ENCODE measurements at regions not wholly inside any gene's neighbourhood (a gene's known extent, or its start where the extent isn't known, plus 50 kb on each side); places are given as distances from the start of the nearest gene placed in this dataset.

DNA sequence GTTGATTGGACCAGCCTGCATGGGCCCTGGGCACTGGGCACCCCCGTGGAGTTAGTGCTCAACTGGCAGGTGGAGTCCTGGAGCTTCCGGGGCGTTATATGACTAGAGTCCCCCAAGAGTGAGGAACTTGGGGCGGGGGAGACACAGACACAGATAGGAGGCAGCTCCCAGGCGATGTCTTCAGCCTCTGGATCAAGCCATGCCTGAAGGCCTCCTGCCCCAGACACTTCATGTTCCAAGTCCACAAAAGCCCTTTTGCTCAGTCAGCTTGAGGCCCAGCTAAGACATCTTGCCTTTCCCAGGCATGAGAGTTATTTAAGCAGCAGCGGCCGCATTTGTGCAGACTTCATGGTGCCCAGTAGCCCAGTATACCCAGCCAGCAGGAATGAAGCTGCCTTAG is 136.6 kb upstream of the CIBAR2 start:
- TF ChIP-seq, protein P1, sequence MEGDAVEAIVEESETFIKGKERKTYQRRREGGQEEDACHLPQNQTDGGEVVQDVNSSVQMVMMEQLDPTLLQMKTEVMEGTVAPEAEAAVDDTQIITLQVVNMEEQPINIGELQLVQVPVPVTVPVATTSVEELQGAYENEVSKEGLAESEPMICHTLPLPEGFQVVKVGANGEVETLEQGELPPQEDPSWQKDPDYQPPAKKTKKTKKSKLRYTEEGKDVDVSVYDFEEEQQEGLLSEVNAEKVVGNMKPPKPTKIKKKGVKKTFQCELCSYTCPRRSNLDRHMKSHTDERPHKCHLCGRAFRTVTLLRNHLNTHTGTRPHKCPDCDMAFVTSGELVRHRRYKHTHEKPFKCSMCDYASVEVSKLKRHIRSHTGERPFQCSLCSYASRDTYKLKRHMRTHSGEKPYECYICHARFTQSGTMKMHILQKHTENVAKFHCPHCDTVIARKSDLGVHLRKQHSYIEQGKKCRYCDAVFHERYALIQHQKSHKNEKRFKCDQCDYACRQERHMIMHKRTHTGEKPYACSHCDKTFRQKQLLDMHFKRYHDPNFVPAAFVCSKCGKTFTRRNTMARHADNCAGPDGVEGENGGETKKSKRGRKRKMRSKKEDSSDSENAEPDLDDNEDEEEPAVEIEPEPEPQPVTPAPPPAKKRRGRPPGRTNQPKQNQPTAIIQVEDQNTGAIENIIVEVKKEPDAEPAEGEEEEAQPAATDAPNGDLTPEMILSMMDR (IDR thresholded peaks at IDR 0.05) = no peak
- no peak for TF ChIP-seq POLR2A (IDR thresholded peaks at IDR 0.05)
- no peak for TF ChIP-seq POLR2AphosphoS5 (IDR thresholded peaks at IDR 0.05; ENCODE audit: insufficient read depth in 1 of 2, low read depth in 1 of 2)

Data from vagina (tissue), 2 donors.